HG03558 (cell line): ENCODE measurements at regions not wholly inside any gene's neighbourhood (a gene's known extent, or its start where the extent isn't known, plus 50 kb on each side); places are given as distances from the start of the nearest gene placed in this dataset.

Experiments used
- ATAC-seq: cut with Tn5 transposase; IDR thresholded peaks from one replicate; pipeline ENCODE4 v1.9.1; 2021; ENCODE audit warnings: moderate number of reproducible peaks; ENCODE audit not compliant: unreplicated experiment; ENCODE audit errors: extremely low read depth

- ATAC-seq = no peak
Observed at GRCh38 chr2:199707593-199708185, 143.3 kb downstream of the FTCDNL1 start.

DNA sequence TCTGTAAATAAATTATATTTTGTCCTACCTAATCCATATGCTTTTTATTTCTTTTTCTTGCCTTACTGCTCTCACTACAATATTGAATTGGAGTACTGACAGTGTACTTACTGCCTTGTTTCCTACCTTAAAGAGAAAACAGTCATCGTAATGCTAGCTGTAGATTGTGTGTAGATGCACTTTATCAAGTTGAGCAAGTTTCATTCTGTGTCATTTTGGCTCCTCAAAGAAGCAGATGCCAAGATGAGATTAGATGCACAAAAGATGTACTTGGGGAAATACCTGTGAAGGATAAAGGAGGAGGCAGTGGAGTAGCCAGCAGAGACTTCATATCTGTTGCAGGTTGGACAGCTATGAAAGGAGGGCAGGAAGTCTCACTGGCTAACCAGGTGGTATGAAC is 145.5 kb downstream of the FTCDNL1 start:
- ATAC-seq = no peak

GRCh38 chr2:199704358-199705238 is 146.4 kb downstream of the FTCDNL1 start:
- ATAC-seq = no peak

- no peak for ATAC-seq
Observed at GRCh38 chr2:199703199-199703598, 147.8 kb downstream of the FTCDNL1 start.

DNA sequence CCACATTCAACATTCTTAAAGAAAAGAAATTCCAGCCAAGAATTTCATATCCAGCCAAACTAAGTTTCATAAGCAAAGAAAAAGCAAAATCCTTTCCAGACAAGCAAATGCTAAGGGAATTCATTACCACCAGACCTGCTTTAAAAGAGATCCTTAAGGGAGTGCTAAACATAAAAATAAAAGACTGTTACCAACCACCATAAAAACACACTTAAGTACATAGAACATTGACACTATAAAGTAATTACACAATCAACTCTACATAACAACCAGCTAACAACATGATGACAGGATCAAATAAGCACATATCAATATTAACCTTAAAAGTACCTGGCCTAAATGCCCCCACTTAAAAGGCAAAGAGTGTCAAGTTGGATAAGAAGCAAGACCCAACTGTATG is 153.5 kb downstream of the FTCDNL1 start:
- ATAC-seq = no peak

- no peak for ATAC-seq
Observed at GRCh38 chr2:199696048-199696447, 154.9 kb downstream of the FTCDNL1 start.

- ATAC-seq = no peak
Observed at GRCh38 chr2:199693861-199694260, 157.1 kb downstream of the FTCDNL1 start.

DNA sequence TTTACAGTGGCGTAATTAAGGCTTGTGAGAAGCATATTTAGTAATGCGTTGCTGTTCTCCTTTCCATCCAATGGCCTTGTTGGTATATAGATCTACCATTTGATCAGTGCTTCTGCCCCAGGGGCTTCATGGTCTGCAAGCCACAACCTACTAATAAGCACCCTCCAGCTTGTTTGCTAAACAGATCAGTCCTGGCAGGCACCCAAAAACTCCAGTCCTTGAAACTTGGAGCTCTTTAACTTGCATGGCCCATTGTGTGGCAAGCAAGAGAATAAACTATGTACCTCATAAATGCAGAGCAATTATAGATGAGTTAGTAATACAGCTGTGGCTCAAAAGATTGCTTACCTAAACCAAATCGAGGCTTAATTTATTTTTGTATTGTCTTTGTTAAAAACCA is 158.5 kb downstream of the FTCDNL1 start:
- ATAC-seq = no peak

GRCh38 chr2:199690225-199690624 is 160.8 kb downstream of the FTCDNL1 start:
- ATAC-seq = no peak

- ATAC-seq = no peak
Observed at GRCh38 chr2:199685669-199686068, 165.3 kb downstream of the FTCDNL1 start.

- ATAC-seq = peak; percentile 37
Observed at GRCh38 chr2:199684832-199685231, 166.2 kb downstream of the FTCDNL1 start.

- ATAC-seq = no peak
Observed at GRCh38 chr2:199684168-199684567, 166.8 kb downstream of the FTCDNL1 start.

DNA sequence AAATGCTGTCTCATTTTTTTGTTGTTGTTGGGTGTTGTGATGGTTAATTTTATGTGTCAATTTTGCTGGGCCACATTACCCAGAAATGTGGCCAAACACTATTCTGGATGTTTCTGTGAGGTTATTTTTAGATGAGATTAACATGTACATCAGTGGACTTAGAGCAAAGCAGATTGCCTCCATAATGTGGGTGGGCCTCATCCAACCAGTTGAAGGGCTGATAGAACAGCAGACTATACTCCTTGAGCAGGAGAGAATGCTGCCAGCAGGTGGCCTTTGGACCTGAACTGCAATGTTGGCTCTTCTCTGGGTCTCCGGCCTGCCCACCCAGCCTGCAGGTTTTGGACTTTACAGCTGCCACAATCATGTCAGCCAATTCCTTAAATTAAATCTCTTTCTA is 169.0 kb downstream of the FTCDNL1 start:
- ATAC-seq = no peak

GRCh38 chr2:199680482-199680881 is 170.5 kb downstream of the FTCDNL1 start:
- no peak for ATAC-seq

DNA sequence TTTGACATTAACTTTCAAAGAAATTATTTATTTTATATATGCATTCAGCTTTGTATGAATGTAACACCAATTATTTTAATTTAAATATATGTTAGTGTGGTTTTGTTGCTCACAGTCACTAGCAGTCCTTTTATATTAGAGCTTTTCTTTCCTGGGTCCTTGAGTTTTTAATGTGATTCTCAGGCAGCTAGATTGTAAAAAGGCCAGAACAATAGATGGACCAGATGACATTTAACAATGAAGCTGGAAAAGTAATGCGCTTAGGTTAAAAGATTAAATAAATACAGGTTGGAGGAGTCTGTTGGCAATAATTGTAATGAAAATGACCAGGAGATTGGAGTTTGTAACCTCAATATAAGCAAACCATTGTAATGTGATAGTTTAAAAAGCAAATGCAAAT is 171.1 kb downstream of the FTCDNL1 start:
- no peak for ATAC-seq

DNA sequence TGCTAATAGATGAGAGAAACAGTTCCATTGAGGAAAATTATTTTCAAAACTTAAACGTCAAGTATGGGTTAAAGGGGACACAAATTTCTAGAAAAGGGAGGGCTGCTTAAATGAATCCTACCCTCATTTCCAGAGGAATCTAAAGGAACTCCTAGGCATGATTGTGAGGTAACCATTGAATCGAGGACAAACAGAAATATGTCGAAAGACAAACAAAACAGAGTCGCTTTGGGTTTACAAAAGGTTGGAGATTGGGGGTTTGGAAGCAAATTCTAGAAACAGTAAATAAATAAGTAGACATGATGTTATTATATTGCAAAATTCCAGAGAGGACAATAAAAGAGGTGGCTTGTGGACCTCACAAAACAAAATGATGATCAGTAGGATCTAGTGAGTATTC is 173.1 kb downstream of the FTCDNL1 start:
- ATAC-seq = no peak

DNA sequence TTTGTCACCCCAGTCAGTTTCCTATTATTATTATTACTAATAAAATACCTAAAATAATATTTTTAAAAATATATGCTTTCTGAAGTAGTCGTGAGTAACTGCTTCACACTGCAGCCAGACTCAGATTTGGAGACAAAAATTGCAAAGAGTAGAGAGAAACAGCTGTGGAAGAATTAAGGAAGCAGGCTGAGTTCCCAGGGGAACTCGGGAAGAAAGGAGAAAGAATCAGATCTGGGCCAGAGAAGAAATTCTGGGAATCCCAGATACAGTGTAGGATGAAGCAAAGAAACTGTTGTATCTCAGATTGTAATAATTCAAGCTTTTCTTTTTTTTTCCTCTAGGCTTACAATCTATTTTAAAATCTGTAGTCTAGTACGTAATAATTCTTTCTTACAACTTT is 182.3 kb downstream of the FTCDNL1 start:
- ATAC-seq = no peak

DNA sequence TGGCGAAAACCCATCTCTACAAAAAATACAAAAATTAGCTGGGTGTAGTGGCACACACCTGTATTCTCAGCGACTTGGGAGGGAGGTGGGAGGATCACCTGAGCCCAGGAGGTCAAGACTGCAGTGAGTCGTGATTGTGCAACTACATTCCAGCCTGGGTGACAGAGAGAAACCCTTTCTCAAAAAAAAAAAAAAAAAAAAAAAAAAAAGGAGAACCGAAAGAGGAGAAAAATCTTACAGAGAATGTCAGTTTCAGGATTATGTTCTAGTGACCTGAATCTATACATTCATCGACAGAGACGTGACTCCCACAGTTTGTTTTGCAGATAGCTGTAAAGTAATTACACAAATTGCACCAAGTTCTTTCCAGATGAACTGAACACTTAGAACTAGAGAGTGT is 187.8 kb downstream of the FTCDNL1 start:
- ATAC-seq = peak; percentile 86

GRCh38 chr2:199662255-199662654 is 188.7 kb downstream of the FTCDNL1 start:
- ATAC-seq = no peak

DNA sequence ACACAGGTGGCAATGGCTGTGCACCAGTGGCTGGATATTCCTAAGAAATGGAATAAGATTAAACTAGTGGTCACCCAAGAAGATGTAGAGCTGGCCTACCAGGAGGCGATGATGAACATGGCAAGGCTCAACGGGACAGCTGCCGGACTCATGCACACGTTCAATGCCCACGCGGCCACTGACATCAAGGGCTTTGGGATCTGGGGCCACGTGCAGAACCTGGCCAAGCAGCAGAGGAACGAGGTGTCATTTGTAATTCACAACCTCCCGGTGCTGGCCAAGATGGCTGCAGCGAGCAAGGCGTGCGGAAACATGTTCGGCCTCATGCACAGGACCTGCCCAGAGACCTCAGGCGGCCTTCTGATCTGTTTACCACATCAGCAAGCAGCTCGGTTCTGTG is 190.8 kb downstream of the FTCDNL1 start:
- ATAC-seq = no peak

- ATAC-seq = no peak
Observed at GRCh38 chr2:199659207-199659606, 191.8 kb downstream of the FTCDNL1 start.

DNA sequence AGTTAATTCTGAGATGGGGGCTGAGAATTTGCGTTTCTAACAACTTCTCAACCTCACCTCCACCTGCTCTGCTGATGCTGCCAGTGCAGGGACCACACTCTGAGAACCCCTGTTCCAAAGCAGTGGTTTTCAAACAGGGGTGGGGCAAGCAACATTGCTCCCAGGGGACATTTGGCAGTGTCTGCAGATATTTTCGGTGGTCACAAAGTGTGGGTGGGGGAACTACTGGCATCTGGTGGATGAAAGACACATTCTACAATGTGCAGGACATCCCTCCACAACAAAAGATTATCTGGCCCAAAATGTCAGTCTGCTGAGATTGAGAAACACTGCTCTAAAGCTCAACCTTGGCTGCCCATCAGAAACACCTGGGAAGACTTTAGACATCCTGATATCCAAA is 188.7 kb upstream of the SATB2 start:
- ATAC-seq = peak; percentile 81
